Muscle of leg (tissue), 3 donors: ENCODE measurements at regions not wholly inside any gene's neighbourhood (a gene's known extent, or its start where the extent isn't known, plus 50 kb on each side); places are given as distances from the start of the nearest gene placed in this dataset.
"Not testable (repeated sequence)": the region's sequence is repeated elsewhere in the genome, so short reads cannot be mapped to it uniquely, and the experiment has no call there.

Experiments used
- DNase-seq: peaks from one replicate; pipeline ENCODE4 v3.0.0; 2013
- H3K27ac ChIP-seq: one replicate; pipeline ENCODE4 v1.5.1; 2013; ENCODE audit warnings: mild to moderate bottlenecking, low read length, control low read depth
- H3K27me3 ChIP-seq: one replicate; pipeline ENCODE4 v1.6.1; 2013; ENCODE audit warnings: low read length; ENCODE audit not compliant: control insufficient read depth, insufficient read depth
- H3K36me3 ChIP-seq: one replicate; pipeline ENCODE4 v1.6.1; 2013; ENCODE audit warnings: low read length; ENCODE audit not compliant: control insufficient read depth, insufficient read depth
- H3K4me1 ChIP-seq: one replicate; pipeline ENCODE4 v1.6.1; 2013; ENCODE audit warnings: low read length; ENCODE audit not compliant: control insufficient read depth, insufficient read depth
- H3K4me3 ChIP-seq: one replicate; pipeline ENCODE4 v1.5.1; 2013; ENCODE audit warnings: low read length, control low read depth
- H3K9me3 ChIP-seq: replicated peaks from 2 replicates; pipeline ENCODE4 v1.6.1; 2013; ENCODE audit warnings: low read depth, low read length; ENCODE audit not compliant: control insufficient read depth
- WGBS: methylation state at CpG from one replicate; pipeline ENCODE4 v1.1.5; 2013; ENCODE audit warnings: missing lambda C conversion rate; ENCODE audit not compliant: insufficient coverage; 5-methylcytosine and 5-hydroxymethylcytosine counted together

DNA sequence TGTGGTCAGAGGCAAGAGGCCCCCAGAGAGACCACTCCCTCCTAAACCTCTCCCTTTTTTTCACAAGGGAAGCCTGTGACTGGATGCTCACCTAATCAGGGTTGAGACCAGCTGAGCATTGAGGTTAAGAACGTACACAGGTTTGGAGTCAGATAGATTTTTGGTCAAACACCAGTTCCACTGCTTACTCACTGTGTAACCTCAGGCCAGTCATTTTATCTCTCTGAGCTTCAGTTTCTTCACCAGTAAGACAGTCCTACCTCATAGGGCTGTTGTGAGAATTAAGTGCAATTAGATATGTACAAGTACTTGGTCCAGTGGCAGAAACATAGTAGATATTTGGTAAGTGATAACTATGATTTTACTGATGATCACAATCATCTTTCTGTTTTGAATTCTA, 256.8 kb downstream of the CDK5RAP2 start:
- no peaks in the 10 kb centered on the region for H3K4me1 ChIP-seq
- H3K9me3 ChIP-seq: no peaks in the 10 kb centered on the region
- no CpG with 5 or more reads among the region's 1 CpG for WGBS
- H3K36me3 ChIP-seq: no peaks in the 10 kb centered on the region
- no peaks in the 10 kb centered on the region for H3K27me3 ChIP-seq
- no peak overlapping the region for H3K4me3 ChIP-seq
- DNase-seq: no peak
- no peak overlapping the region for H3K27ac ChIP-seq

DNA sequence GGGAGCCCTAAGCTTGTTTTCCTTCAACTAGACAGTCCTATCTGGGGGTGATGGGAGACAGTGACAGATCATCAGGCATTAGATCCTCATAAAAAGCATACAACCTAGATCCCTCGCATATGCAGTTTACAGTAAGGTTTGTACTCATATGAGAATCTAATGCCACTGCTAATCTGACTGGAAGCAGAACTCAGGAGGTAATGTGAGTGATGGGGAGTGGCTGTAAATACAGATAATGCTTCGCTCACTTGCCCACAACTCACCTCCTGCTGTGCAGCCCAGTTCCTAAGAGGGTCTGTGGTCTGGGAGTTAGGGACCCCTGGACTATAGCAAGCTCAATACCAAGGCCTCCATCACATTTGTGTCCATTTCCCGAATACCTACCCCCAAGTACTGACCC, 260.5 kb downstream of the CDK5RAP2 start:
- Histone ChIP-seq H3K4me3 (no peak overlapping the region), H3K4me1 (no peaks in the 10 kb centered on the region), H3K9me3 (peaks cover 2% of the 10 kb centered on the region), H3K27me3 (no peaks in the 10 kb centered on the region), H3K27ac (no peak overlapping the region), H3K36me3 (no peaks in the 10 kb centered on the region)
- no peak for DNase-seq
- 75% methylated on average over 1 of the region's 3 CpGs for WGBS

DNA sequence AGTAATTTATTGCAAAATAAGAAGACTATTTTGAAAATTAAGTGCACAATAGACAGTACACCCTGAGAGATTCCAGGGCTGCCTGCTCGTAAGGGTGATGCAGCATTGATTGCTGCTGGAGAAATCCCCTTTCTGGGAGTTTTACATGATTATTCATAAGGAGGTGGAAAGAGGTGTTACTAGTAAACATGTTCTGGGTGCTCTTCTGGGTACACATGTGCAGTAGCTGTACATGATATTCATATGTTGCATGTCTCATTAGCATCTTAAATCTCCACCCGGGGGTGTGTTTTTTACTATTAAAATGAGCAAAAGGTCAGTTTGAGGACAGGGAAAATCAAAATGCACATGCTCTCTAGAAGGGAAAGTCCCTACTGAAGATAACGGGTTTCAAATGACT, 264.8 kb downstream of the CDK5RAP2 start:
- no peak overlapping the region for H3K4me3 ChIP-seq
- 57% methylated on average over 1 of the region's 3 CpGs for WGBS
- no peaks in the 10 kb centered on the region for H3K4me1 ChIP-seq
- no peaks in the 10 kb centered on the region for H3K36me3 ChIP-seq
- no peak overlapping the region for H3K27ac ChIP-seq
- no peak for DNase-seq
- no peaks in the 10 kb centered on the region for H3K27me3 ChIP-seq
- peaks cover 2% of the 10 kb centered on the region for H3K9me3 ChIP-seq

DNA sequence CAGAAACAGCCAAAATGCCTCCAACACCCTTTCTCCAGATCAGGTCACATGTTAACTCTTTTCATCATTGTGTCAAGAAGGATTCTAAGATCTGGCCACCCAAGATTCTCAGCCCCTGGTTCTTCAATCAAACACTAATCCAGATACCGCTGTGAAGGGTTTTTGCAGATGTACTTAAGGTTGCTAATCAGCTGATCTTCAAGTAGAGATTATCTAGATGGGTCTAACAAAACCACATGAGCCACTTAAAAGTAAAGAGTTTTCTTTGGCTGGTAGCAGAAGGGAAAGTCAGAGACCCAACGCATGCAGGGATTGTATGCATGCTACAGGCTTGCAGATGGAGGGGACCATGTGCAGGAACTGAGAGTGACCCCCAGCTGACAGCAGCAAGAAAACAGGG, 267.9 kb downstream of the CDK5RAP2 start:
- no peak overlapping the region for H3K27ac ChIP-seq
- no peak for DNase-seq
- no peaks in the 10 kb centered on the region for H3K4me1 ChIP-seq
- H3K36me3 ChIP-seq: no peaks in the 10 kb centered on the region
- peaks cover 2% of the 10 kb centered on the region for H3K9me3 ChIP-seq
- no peaks in the 10 kb centered on the region for H3K27me3 ChIP-seq
- H3K4me3 ChIP-seq: no peak overlapping the region
- no CpG with 5 or more reads among the region's 2 CpGs for WGBS

DNA sequence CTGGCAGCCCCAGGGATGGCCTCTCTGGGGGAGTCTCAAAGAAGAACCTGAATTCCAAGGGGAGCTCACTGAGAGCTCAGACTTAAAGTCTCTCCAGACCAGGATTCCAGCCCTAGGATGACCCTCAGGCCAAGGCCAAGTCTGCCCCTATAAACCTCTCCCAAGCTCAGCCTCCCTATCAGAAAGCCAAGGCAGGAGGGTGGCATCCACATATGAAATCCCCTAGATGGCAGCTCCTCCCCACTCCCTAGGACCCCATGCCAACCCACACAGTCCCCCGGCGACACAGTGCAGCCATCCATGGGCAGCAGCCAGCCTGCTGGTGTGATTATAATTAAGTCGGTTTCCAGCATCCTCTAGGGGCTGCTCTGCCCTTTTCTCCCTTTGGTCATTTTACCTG, 269.9 kb downstream of the CDK5RAP2 start:
- 60% methylated on average over 1 of the region's 3 CpGs for WGBS
- H3K4me3 ChIP-seq: no peak overlapping the region
- no peak overlapping the region for H3K27ac ChIP-seq
- no peaks in the 10 kb centered on the region for H3K36me3 ChIP-seq
- H3K4me1 ChIP-seq: no peaks in the 10 kb centered on the region
- H3K9me3 ChIP-seq: peaks cover under 1% of the 10 kb centered on the region
- no peaks in the 10 kb centered on the region for H3K27me3 ChIP-seq
- DNase-seq: no peak

DNA sequence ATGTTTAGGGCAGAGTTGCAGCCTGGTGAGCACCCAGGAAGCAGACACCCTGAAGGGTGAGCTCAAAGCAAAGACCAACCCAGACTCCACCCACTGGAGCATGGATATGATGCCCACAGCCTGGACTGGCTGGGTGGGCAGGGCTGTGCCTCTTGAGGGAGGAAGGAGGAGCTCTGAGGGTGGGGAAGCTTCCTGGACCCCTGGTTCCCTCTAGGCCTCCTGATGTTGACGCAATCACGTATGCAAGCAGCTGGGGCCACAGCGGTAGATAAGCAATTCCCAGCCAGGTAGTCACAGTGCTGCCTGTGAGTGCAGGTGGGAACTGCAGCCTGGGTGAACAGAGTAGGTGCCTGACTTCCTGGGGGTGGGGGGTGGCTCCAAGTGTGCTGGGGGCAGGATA, 271.5 kb downstream of the CDK5RAP2 start:
- WGBS: 42% methylated on average over 3 of the region's 3 CpGs
- no peaks in the 10 kb centered on the region for H3K9me3 ChIP-seq
- no peaks in the 10 kb centered on the region for H3K4me1 ChIP-seq
- no peak overlapping the region for H3K27ac ChIP-seq
- H3K27me3 ChIP-seq: no peaks in the 10 kb centered on the region
- H3K36me3 ChIP-seq: no peaks in the 10 kb centered on the region
- no peak overlapping the region for H3K4me3 ChIP-seq
- no peak for DNase-seq

DNA sequence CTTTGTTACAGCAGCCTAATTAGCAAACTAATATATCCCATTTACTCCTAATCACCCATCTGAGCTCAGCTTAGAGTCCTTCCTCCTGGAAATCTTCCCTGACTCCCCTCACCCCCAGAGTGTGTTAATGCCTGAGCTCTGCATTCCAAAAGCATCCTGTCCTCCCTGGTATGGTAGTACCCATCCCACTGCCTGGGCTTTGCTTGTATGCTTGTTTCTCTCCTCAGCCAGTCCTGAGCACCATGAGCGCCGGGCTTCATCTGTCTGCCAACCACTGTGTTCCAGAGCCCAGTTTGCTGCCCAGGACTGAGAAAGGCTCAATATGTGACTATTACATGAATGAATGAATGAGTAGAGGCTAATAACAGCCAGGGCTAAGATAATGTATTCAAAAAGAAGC, 272.4 kb downstream of the CDK5RAP2 start:
- no peak overlapping the region for H3K27ac ChIP-seq

DNA sequence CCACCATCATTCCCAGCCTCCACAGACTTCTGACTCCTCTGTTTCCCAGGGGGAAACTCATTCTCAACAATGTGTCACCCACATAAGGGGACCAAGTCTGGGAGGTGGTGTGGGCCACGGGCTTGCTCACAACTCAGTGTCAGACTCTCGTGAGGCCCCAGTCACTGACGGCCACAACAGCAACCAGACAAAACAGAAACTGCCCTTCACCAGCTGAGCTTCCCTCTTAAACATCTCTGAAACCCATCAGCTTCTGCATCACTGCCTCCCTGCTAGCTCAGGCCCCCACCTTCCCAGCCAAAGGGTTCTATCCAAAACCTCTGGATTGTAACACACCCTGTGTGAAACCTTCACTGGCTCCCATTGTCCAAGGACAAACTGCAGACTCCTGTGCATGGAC, 273.4 kb downstream of the CDK5RAP2 start:
- no peak for DNase-seq
- 70% methylated on average over 2 of the region's 3 CpGs for WGBS
- H3K36me3 ChIP-seq: no peaks in the 10 kb centered on the region
- no peaks in the 10 kb centered on the region for H3K27me3 ChIP-seq
- H3K27ac ChIP-seq: no peak overlapping the region
- H3K4me1 ChIP-seq: no peaks in the 10 kb centered on the region
- H3K4me3 ChIP-seq: no peak overlapping the region
- H3K9me3 ChIP-seq: no peaks in the 10 kb centered on the region

More for the DNA sequence above, 272.4 kb downstream of the CDK5RAP2 start:
- DNase-seq: no peak
- no peaks in the 10 kb centered on the region for H3K9me3 ChIP-seq
- no peaks in the 10 kb centered on the region for H3K27me3 ChIP-seq
- no peak overlapping the region for H3K4me3 ChIP-seq
- no peaks in the 10 kb centered on the region for H3K36me3 ChIP-seq
- WGBS: no CpG with 5 or more reads among the region's 2 CpGs
- no peaks in the 10 kb centered on the region for H3K4me1 ChIP-seq

DNA sequence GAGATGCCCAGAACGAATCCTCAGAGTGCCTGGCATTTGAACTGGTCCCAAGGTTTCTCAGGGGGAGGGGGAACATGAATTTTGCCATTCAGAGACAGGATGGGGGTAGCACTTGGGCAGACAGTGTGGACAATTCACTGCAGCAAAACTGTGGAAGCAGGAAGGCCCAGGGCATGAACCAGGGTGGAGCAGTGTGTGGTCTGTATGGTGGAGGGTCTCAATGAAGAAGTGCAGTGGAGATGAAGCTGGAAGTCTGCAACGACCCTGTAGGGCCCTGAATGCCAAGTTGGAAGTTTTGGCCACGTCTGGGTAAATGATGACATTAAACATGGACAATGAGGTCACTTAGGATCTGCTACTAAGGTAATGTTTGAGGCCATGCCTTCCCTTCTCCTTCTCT, 273.9 kb downstream of the CDK5RAP2 start:
- no peak for DNase-seq
- Histone ChIP-seq H3K36me3 (no peaks in the 10 kb centered on the region), H3K27me3 (no peaks in the 10 kb centered on the region), H3K9me3 (no peaks in the 10 kb centered on the region), H3K27ac (no peak overlapping the region), H3K4me3 (no peak overlapping the region), H3K4me1 (no peaks in the 10 kb centered on the region)
- WGBS: 64% methylated on average over 2 of the region's 3 CpGs

DNA sequence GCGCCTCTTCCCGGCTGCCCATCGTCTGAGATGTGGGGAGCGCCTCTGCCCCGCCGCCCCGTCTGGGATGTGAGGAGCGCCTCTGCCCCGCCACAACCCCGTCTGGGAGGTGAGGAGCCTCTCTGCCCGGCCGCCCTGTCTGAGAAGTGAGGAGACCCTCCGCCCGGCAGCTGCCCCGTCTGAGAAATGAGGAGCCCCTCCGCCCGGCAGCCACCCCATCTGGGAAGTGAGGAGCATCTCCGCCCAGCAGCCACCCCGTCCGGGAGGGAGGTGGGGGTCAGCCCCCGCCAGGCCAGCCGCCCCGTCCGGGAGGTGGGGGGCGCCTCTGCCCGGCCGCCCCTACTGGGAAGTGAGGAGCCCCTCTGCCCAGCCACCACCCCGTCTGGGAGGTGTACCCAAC, 275.1 kb downstream of the CDK5RAP2 start:
- H3K9me3 ChIP-seq, DNase-seq, H3K27ac ChIP-seq, H3K27me3 ChIP-seq, H3K4me1 ChIP-seq, H3K36me3 ChIP-seq, H3K4me3 ChIP-seq: not testable (repeated sequence)
- 100% methylated on average over 10 of the region's 28 CpGs for WGBS

DNA sequence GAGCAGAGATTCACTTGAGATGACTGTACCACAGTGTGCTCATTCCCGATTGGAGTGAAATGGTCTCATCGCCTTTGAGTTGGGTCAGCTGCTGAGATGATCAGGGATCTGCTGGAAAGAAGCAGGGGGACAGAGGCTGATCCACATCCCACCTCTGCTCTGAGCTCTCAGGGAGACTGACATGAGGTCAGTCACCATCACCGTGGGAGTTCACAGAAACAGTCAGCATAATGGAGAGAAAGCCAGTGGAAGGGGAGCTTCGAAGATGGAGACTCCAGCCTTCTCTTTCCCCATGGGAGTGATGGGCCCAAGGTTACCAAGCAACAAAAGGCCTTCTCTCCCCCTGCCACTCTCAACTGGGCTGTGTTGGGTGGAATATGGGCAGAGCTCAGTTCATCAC, 276.4 kb downstream of the CDK5RAP2 start:
- no peak overlapping the region for H3K4me3 ChIP-seq
- no peak overlapping the region for H3K27ac ChIP-seq
- 100% methylated on average over 2 of the region's 4 CpGs for WGBS
- no peaks in the 10 kb centered on the region for H3K36me3 ChIP-seq
- no peaks in the 10 kb centered on the region for H3K27me3 ChIP-seq
- H3K4me1 ChIP-seq: no peaks in the 10 kb centered on the region
- no peaks in the 10 kb centered on the region for H3K9me3 ChIP-seq
- DNase-seq: no peak
